ENCODE measurements at regions not wholly inside any gene's neighbourhood (a gene's known extent, or its start where the extent isn't known, plus 50 kb on each side); places are given as distances from the start of the nearest gene placed in this dataset.
"Not testable (repeated sequence)": the region's sequence is repeated elsewhere in the genome, so short reads cannot be mapped to it uniquely, and the experiment has no call there.

GRCh38 chr15:81887912-81888311 lies 157.9 kb downstream of the MEX3B start:
- Mint-ChIP-seq H3K4me1 (no peaks in the 10 kb centered on the region), H3K27ac (no peak overlapping the region), H3K27me3 (peaks cover 7 to 9% (median 9%) of the 10 kb centered on the region in 3 donors), H3K4me3 (no peak overlapping the region), H3K9me3 (peaks cover 0 to 12% (median 3%) of the 10 kb centered on the region in 7 donors), H3K36me3 (no peaks in the 10 kb centered on the region)
- no peak for DNase-seq
- no peak for ATAC-seq (ENCODE audit: low read depth in 2 of 2)

GRCh38 chr15:81887188-81887587 lies 158.6 kb downstream of the MEX3B start:
- not testable (repeated sequence) for H3K27me3 Mint-ChIP-seq; H3K36me3 Mint-ChIP-seq; H3K27ac Mint-ChIP-seq; ATAC-seq (ENCODE audit: low read depth in 2 of 2); H3K4me1 Mint-ChIP-seq; H3K4me3 Mint-ChIP-seq; DNase-seq
- peaks cover 0 to 12% (median 3%) of the 10 kb centered on the region in 7 donors for H3K9me3 Mint-ChIP-seq

- DNase-seq (no peak), ATAC-seq (ENCODE audit: low read depth in 2 of 2) (no peak)
- Mint-ChIP-seq H3K36me3 (no peaks in the 10 kb centered on the region), H3K4me1 (peaks cover 0 to 4% (median 0%) of the 10 kb centered on the region in 3 donors), H3K9me3 (peaks cover 0 to 12% (median 3%) of the 10 kb centered on the region in 7 donors), H3K27ac (no peak overlapping the region), H3K27me3 (peaks cover 7 to 16% (median 9%) of the 10 kb centered on the region in 3 donors), H3K4me3 (no peak overlapping the region)
Observed at GRCh38 chr15:81886591-81886990, 159.2 kb downstream of the MEX3B start.

GRCh38 chr15:81886080-81886479 lies 159.7 kb downstream of the MEX3B start:
- Mint-ChIP-seq H3K4me1 (peaks cover 0 to 5% (median 0%) of the 10 kb centered on the region in 3 donors), H3K27ac (peak overlapping the region in 2 of 6 donors; percentile 25 to 48), H3K27me3 (peaks cover 7 to 19% (median 9%) of the 10 kb centered on the region in 3 donors), H3K4me3 (no peak overlapping the region), H3K9me3 (peaks cover 0 to 12% (median 3%) of the 10 kb centered on the region in 7 donors), H3K36me3 (no peaks in the 10 kb centered on the region)
- DNase-seq (no peak), ATAC-seq (ENCODE audit: low read depth in 2 of 2) (no peak)

GRCh38 chr15:81885135-81885534 lies 160.7 kb downstream of the MEX3B start:
- ATAC-seq (ENCODE audit: low read depth in 2 of 2) (no peak), DNase-seq (no peak)
- Mint-ChIP-seq H3K4me3 (no peak overlapping the region), H3K27me3 (peaks cover 7 to 19% (median 9%) of the 10 kb centered on the region in 3 donors), H3K27ac (no peak overlapping the region), H3K4me1 (peaks cover 5 to 8% (median 8%) of the 10 kb centered on the region in 3 donors), H3K9me3 (peaks cover 0 to 12% (median 3%) of the 10 kb centered on the region in 7 donors), H3K36me3 (no peaks in the 10 kb centered on the region)

- Mint-ChIP-seq H3K27me3 (peaks cover 2 to 19% (median 7%) of the 10 kb centered on the region in 3 donors), H3K36me3 (no peaks in the 10 kb centered on the region), H3K27ac (no peak overlapping the region), H3K9me3 (peaks cover 0 to 8% (median 3%) of the 10 kb centered on the region in 7 donors), H3K4me1 (peaks cover 10 to 15% (median 12%) of the 10 kb centered on the region in 3 donors), H3K4me3 (no peak overlapping the region)
- ATAC-seq (ENCODE audit: low read depth in 2 of 2): no peak
- DNase-seq: no peak
Observed at GRCh38 chr15:81882504-81882903, 163.3 kb downstream of the MEX3B start.

GRCh38 chr15:81880833-81881232 lies 165.0 kb downstream of the MEX3B start:
- DNase-seq: no peak
- Mint-ChIP-seq H3K36me3 (no peaks in the 10 kb centered on the region), H3K4me3 (no peak overlapping the region), H3K27ac (peak overlapping the region in 2 of 6 donors; percentile 6 to 38), H3K27me3 (peaks cover 0 to 12% (median under 1%) of the 10 kb centered on the region in 3 donors), H3K4me1 (peaks cover 10 to 15% (median 12%) of the 10 kb centered on the region in 3 donors), H3K9me3 (peaks cover 0 to 2% (median 0%) of the 10 kb centered on the region in 7 donors)
- no peak for ATAC-seq (ENCODE audit: low read depth in 2 of 2)

- Mint-ChIP-seq H3K27me3 (peaks cover 0 to 10% (median 0%) of the 10 kb centered on the region in 3 donors), H3K4me3 (no peak overlapping the region), H3K27ac (peak overlapping the region in 2 of 6 donors; percentile 4 to 6), H3K36me3 (no peaks in the 10 kb centered on the region), H3K9me3 (peaks cover 0 to 2% (median 0%) of the 10 kb centered on the region in 7 donors), H3K4me1 (peaks cover 10 to 15% (median 12%) of the 10 kb centered on the region in 3 donors)
- peak; percentile 73 to 76 for ATAC-seq (ENCODE audit: low read depth in 2 of 2)
- DNase-seq: no peak
Observed at GRCh38 chr15:81880314-81880713, 165.5 kb downstream of the MEX3B start.

GRCh38 chr15:81875717-81876116 lies 170.1 kb downstream of the MEX3B start:
- H3K36me3 Mint-ChIP-seq; H3K27me3 Mint-ChIP-seq; H3K27ac Mint-ChIP-seq; H3K4me3 Mint-ChIP-seq; H3K9me3 Mint-ChIP-seq; DNase-seq; ATAC-seq (ENCODE audit: low read depth in 2 of 2): not testable (repeated sequence)
- H3K4me1 Mint-ChIP-seq: peaks cover 7 to 15% (median 8%) of the 10 kb centered on the region in 3 donors

GRCh38 chr15:81870746-81871106 lies 175.1 kb downstream of the MEX3B start:
- not testable (repeated sequence) for H3K9me3 Mint-ChIP-seq; H3K36me3 Mint-ChIP-seq; DNase-seq; ATAC-seq (ENCODE audit: low read depth in 2 of 2); H3K27me3 Mint-ChIP-seq; H3K27ac Mint-ChIP-seq
- Mint-ChIP-seq H3K4me1 (peaks cover 17 to 26% (median 23%) of the 10 kb centered on the region in 3 donors), H3K4me3 (peak overlapping the region in 1 of 8 donors; percentile 63)

GRCh38 chr15:81870062-81870745 lies 175.6 kb downstream of the MEX3B start:
- not testable (repeated sequence) for H3K36me3 Mint-ChIP-seq; H3K27ac Mint-ChIP-seq; ATAC-seq (ENCODE audit: low read depth in 2 of 2); H3K9me3 Mint-ChIP-seq; H3K27me3 Mint-ChIP-seq; DNase-seq
- Mint-ChIP-seq H3K4me3 (peak overlapping the region in 3 of 8 donors; percentile 22 to 73 (median 63)), H3K4me1 (peaks cover 17 to 31% (median 28%) of the 10 kb centered on the region in 3 donors)

- Mint-ChIP-seq H3K27ac (no peak overlapping the region), H3K9me3 (peaks cover 0 to 2% (median 0%) of the 10 kb centered on the region in 7 donors), H3K36me3 (no peaks in the 10 kb centered on the region), H3K27me3 (peaks cover 3 to 8% (median 6%) of the 10 kb centered on the region in 3 donors), H3K4me1 (peaks cover 24 to 34% (median 33%) of the 10 kb centered on the region in 3 donors), H3K4me3 (no peak overlapping the region)
- ATAC-seq (ENCODE audit: low read depth in 2 of 2) (no peak), DNase-seq (no peak)
Observed at GRCh38 chr15:81869161-81869954, 176.5 kb downstream of the MEX3B start.

- ATAC-seq (ENCODE audit: low read depth in 2 of 2): peak; percentile 99 to 100
- peak; percentile 50 for DNase-seq
- Mint-ChIP-seq H3K27me3 (peaks cover 3 to 8% (median 6%) of the 10 kb centered on the region in 3 donors), H3K9me3 (no peaks in the 10 kb centered on the region), H3K4me3 (peak overlapping the region in 7 of 8 donors; percentile 55 to 76 (median 59)), H3K4me1 (peaks cover 24 to 34% (median 33%) of the 10 kb centered on the region in 3 donors), H3K27ac (peak overlapping the region in 4 of 6 donors; percentile 43 to 90 (median 79)), H3K36me3 (no peaks in the 10 kb centered on the region)
Observed at GRCh38 chr15:81865850-81866537, 179.8 kb downstream of the MEX3B start.

Measured in naive B cell (primary cell).